Thyroid gland (tissue), 4 donors: ENCODE measurements at regions not wholly inside any gene's neighbourhood (a gene's known extent, or its start where the extent isn't known, plus 50 kb on each side); places are given as distances from the start of the nearest gene placed in this dataset.

ENCODE experiments used
- DNase-seq, 2 donors: peaks; one replicate each; pipeline ENCODE4 v3.0.0-alpha.2; 2019
- H3K27ac ChIP-seq, 3 donors: fragments of 200-600 bp; sonication (generic); 1 replicate in 2 of 3; 2 replicates in 1 of 3; pipeline ENCODE4 v1.5.1; 2016 to 2019; ENCODE audit warnings: mild to moderate bottlenecking in 1 of 3, moderate library complexity in 1 of 3
- H3K27me3 ChIP-seq: fragments of 200-600 bp; sonication (generic); one replicate; pipeline ENCODE4 v1.5.1; 2019
- H3K36me3 ChIP-seq, 2 donors: fragments of 200-600 bp; sonication (generic); one replicate each; pipeline ENCODE4 v1.5.1; 2016 to 2019
- H3K4me1 ChIP-seq, 2 donors: fragments of 200-600 bp; sonication (generic); one replicate each; pipeline ENCODE4 v1.5.1; 2017 to 2019
- H3K4me3 ChIP-seq, 3 donors: fragments of 200-600 bp; sonication (generic); replicated peaks in 1 of 3; 1 replicate in 2 of 3; 2 replicates in 1 of 3; pipeline ENCODE4 v1.5.1; 2016; ENCODE audit warnings: mild to moderate bottlenecking in 1 of 3
- H3K9me3 ChIP-seq: fragments of 200-600 bp; sonication (generic); one replicate; pipeline ENCODE4 v1.5.1; 2017
- CTCF ChIP-seq, 6 experiments: fragments of 200-600 bp in 3 of 6; fragments of 450-650 bp in 3 of 6; sonication (generic) in 3 of 6; IDR thresholded peaks; one replicate each; pipeline ENCODE4 v1.5.1; 2016 to 2019; ENCODE audit warnings: antibody characterized with exemption in 6 of 6, mild to moderate bottlenecking in 2 of 6, inconsistent platforms in 1 of 6, moderate library complexity in 1 of 6
- POLR2A ChIP-seq, 2 donors: fragments of 450-650 bp; IDR thresholded peaks; one replicate each; pipeline ENCODE4 v1.6.1; 2017; ENCODE audit warnings: antibody characterized with exemption in 2 of 2, mild to moderate bottlenecking in 2 of 2, moderate library complexity in 1 of 2
- WGBS, 2 donors: methylation state at CpG; one replicate each; pipeline ENCODE4 v1.1.5; 2017; 5-methylcytosine and 5-hydroxymethylcytosine counted together
- intact Hi-C: fragments of 100-400 bp; cut with DNase I; formaldehyde crosslinking; loops from one replicate; pipeline ENCODE4 v1.15.1; 2023

GRCh38 chr5:104312481-104312880, 749.9 kb upstream of the NUDT12 start:
- DNase-seq: no peak
- Histone ChIP-seq H3K4me1 (no peaks in the 10 kb centered on the region), H3K27ac (no peak overlapping the region), H3K36me3 (no peaks in the 10 kb centered on the region), H3K4me3 (no peak overlapping the region), H3K9me3 (no peaks in the 10 kb centered on the region), H3K27me3 (no peaks in the 10 kb centered on the region)
- no peak for TF ChIP-seq POLR2A (IDR thresholded peaks at IDR 0.05)
- TF ChIP-seq CTCF (IDR thresholded peaks at IDR 0.05): no peak
- intact Hi-C loops: no loop called here
- WGBS, 2 donors: 61 to 68% methylated on average over 1 of the region's 1 CpG

GRCh38 chr5:104305602-104306001, 743.0 kb upstream of the NUDT12 start:
- Histone ChIP-seq H3K27me3 (no peaks in the 10 kb centered on the region), H3K4me3 (no peak overlapping the region), H3K27ac (no peak overlapping the region), H3K9me3 (no peaks in the 10 kb centered on the region), H3K4me1 (no peaks in the 10 kb centered on the region), H3K36me3 (no peaks in the 10 kb centered on the region)
- WGBS, 2 donors: 77 to 87% methylated on average over 1 of the region's 1 CpG
- TF ChIP-seq CTCF (IDR thresholded peaks at IDR 0.05): no peak
- no peak for DNase-seq
- intact Hi-C loops: no loop called here

GRCh38 chr5:104299998-104300706, 737.6 kb upstream of the NUDT12 start:
- Histone ChIP-seq H3K27me3 (no peaks in the 10 kb centered on the region), H3K4me3 (no peak overlapping the region), H3K27ac (no peak overlapping the region), H3K9me3 (no peaks in the 10 kb centered on the region), H3K4me1 (no peaks in the 10 kb centered on the region), H3K36me3 (no peaks in the 10 kb centered on the region)
- WGBS, 2 donors: 89 to 91% methylated on average over 7 of the region's 7 CpGs
- TF ChIP-seq POLR2A (IDR thresholded peaks at IDR 0.05) (no peak), CTCF (IDR thresholded peaks at IDR 0.05) (no peak)
- DNase-seq: no peak
- intact Hi-C loops: no loop called here

GRCh38 chr5:104298518-104298917, 735.9 kb upstream of the NUDT12 start:
- DNase-seq: no peak
- no peak overlapping the region for H3K27ac ChIP-seq
- H3K4me1 ChIP-seq: no peaks in the 10 kb centered on the region
- no peaks in the 10 kb centered on the region for H3K27me3 ChIP-seq
- H3K4me3 ChIP-seq: no peak overlapping the region
- intact Hi-C loops: no loop called here
- TF ChIP-seq CTCF (IDR thresholded peaks at IDR 0.05): no peak
- TF ChIP-seq POLR2A (IDR thresholded peaks at IDR 0.05): no peak
- H3K9me3 ChIP-seq: no peaks in the 10 kb centered on the region
- no peaks in the 10 kb centered on the region for H3K36me3 ChIP-seq
- 95 to 97% methylated on average over 5 of the region's 5 CpGs for WGBS, 2 donors

GRCh38 chr5:104297076-104297475, 734.5 kb upstream of the NUDT12 start:
- DNase-seq: no peak
- intact Hi-C loops: no loop called here
- no peak for TF ChIP-seq POLR2A (IDR thresholded peaks at IDR 0.05)
- TF ChIP-seq CTCF (IDR thresholded peaks at IDR 0.05): no peak
- H3K4me3 ChIP-seq: no peak overlapping the region
- 60 to 64% methylated on average over 1 of the region's 1 CpG for WGBS, 2 donors
- H3K9me3 ChIP-seq: no peaks in the 10 kb centered on the region
- H3K27ac ChIP-seq: no peak overlapping the region
- H3K36me3 ChIP-seq: no peaks in the 10 kb centered on the region
- no peaks in the 10 kb centered on the region for H3K27me3 ChIP-seq
- no peaks in the 10 kb centered on the region for H3K4me1 ChIP-seq
